GM08714 (cell line): ENCODE measurements at regions not wholly inside any gene's neighbourhood (a gene's known extent, or its start where the extent isn't known, plus 50 kb on each side); places are given as distances from the start of the nearest gene placed in this dataset.
"Not testable (repeated sequence)": the region's sequence is repeated elsewhere in the genome, so short reads cannot be mapped to it uniquely, and the experiment has no call there.

Source experiments
- H3K4me3 ChIP-seq: fragments of 200-500 bp; sonication (Bioruptor generic); 2 replicates; pipeline ENCODE4 v1.5.1; 2014; ENCODE audit warnings: mild to moderate bottlenecking, low read length, inconsistent platforms
- ZNF274 ChIP-seq: IDR thresholded peaks from 2 replicates; pipeline ENCODE4 v1.6.1; 2012; ENCODE audit warnings: mild to moderate bottlenecking, low read depth, low read length

- TF ChIP-seq ZNF274: no peak
- no peak overlapping the region for H3K4me3 ChIP-seq
Observed at GRCh38 chr7:142483659-142484317, 225.9 kb upstream of the PRSS58 start.

- TF ChIP-seq ZNF274: no peak
- no peak overlapping the region for H3K4me3 ChIP-seq
Observed at GRCh38 chr7:142482891-142483658, 225.2 kb upstream of the PRSS58 start.

- no peak for TF ChIP-seq ZNF274
Observed at GRCh38 chr7:142481548-142481947, 223.7 kb upstream of the PRSS58 start.

GRCh38 chr7:142478479-142479220 is 220.8 kb upstream of the PRSS58 start:
- H3K4me3 ChIP-seq: no peak overlapping the region
- no peak for TF ChIP-seq ZNF274

More at GRCh38 chr7:142481548-142481947, 223.7 kb upstream of the PRSS58 start:
- H3K4me3 ChIP-seq: no peak overlapping the region

- not testable (repeated sequence) for H3K4me3 ChIP-seq
Observed at GRCh38 chr7:142477801-142478200, 219.9 kb upstream of the PRSS58 start.

GRCh38 chr7:142477079-142477651 is 219.3 kb upstream of the PRSS58 start:
- no peak for TF ChIP-seq ZNF274
- no peak overlapping the region for H3K4me3 ChIP-seq

- no peak overlapping the region for H3K4me3 ChIP-seq
- TF ChIP-seq ZNF274: no peak
Observed at GRCh38 chr7:142476077-142476476, 218.2 kb upstream of the PRSS58 start.

- no peak overlapping the region for H3K4me3 ChIP-seq
- no peak for TF ChIP-seq ZNF274
Observed at GRCh38 chr7:142471820-142472219, 214.0 kb upstream of the PRSS58 start.

GRCh38 chr7:142470544-142470830 is 212.6 kb upstream of the PRSS58 start:
- no peak for TF ChIP-seq ZNF274
- no peak overlapping the region for H3K4me3 ChIP-seq

- no peak for TF ChIP-seq ZNF274
- no peak overlapping the region for H3K4me3 ChIP-seq
Observed at GRCh38 chr7:142469696-142470543, 212.1 kb upstream of the PRSS58 start.

- TF ChIP-seq ZNF274: no peak
- H3K4me3 ChIP-seq: no peak overlapping the region
Observed at GRCh38 chr7:142468871-142469665, 211.2 kb upstream of the PRSS58 start.

GRCh38 chr7:142467056-142467655 is 209.3 kb upstream of the PRSS58 start:
- H3K4me3 ChIP-seq: not testable (repeated sequence)

- no peak for TF ChIP-seq ZNF274
- H3K4me3 ChIP-seq: no peak overlapping the region
Observed at GRCh38 chr7:142463401-142463850, 205.6 kb upstream of the PRSS58 start.
